A673 (cell line): ENCODE measurements at regions not wholly inside any gene's neighbourhood (a gene's known extent, or its start where the extent isn't known, plus 50 kb on each side); places are given as distances from the start of the nearest gene placed in this dataset.

Experiments used
- BruUV-seq: library from RNA; stranded (reverse); fragments of 400-500 nt; replicated peaks from 2 replicates; lab custom pipeline; 2021; lab: Mats Ljungman, UMichigan
- CTCF ChIA-PET: fragments of 300-600 bp; sonication (Branson Sonifier 250); formaldehyde crosslinking; loops from one replicate; lab custom pipeline; 2022; ENCODE audit warnings: antibody characterized with exemption; lab: Charles Lee
- POLR2A ChIA-PET: fragments of 300-600 bp; sonication (Branson Sonifier 250); formaldehyde crosslinking; loops from one replicate; lab custom pipeline; 2022; ENCODE audit warnings: antibody characterized with exemption; ENCODE audit not compliant: low non-redundant PET; lab: Charles Lee
- DNase-seq: peaks from one replicate; pipeline ENCODE4 v3.0.0-alpha.2; 2015; ENCODE audit warnings: low spot score
- H3K27ac ChIP-seq: fragments of 200-600 bp; sonication (generic); 2 replicates; pipeline ENCODE4 v1.5.1; 2016; ENCODE audit warnings: mixed run types, low read depth, mild to moderate bottlenecking, mixed read lengths, antibody characterized with exemption, low read length; ENCODE audit not compliant: poor library complexity, severe bottlenecking
- H3K27me3 ChIP-seq: fragments of 200-600 bp; sonication (generic); replicated peaks from 2 replicates; pipeline ENCODE4 v1.6.1; 2017; ENCODE audit warnings: mixed run types, low read depth, mild to moderate bottlenecking, mixed read lengths, antibody characterized with exemption, low read length; ENCODE audit not compliant: insufficient read depth, poor library complexity
- H3K36me3 ChIP-seq: fragments of 200-600 bp; sonication (generic); 2 replicates; pipeline ENCODE4 v1.6.1; 2016; ENCODE audit warnings: mixed run types, mild to moderate bottlenecking, mixed read lengths, antibody characterized with exemption, low read length; ENCODE audit not compliant: insufficient read depth, poor library complexity, severe bottlenecking
- H3K4me1 ChIP-seq: fragments of 200-600 bp; sonication (generic); 2 replicates; pipeline ENCODE4 v1.6.1; 2017; ENCODE audit warnings: mixed run types, mild to moderate bottlenecking, mixed read lengths, antibody characterized with exemption, low read length; ENCODE audit not compliant: insufficient read depth, poor library complexity, severe bottlenecking
- H3K4me3 ChIP-seq: fragments of 200-600 bp; sonication (generic); 2 replicates; pipeline ENCODE4 v1.5.1; 2016; ENCODE audit warnings: low read depth, mixed run types, mild to moderate bottlenecking, mixed read lengths, low read length; ENCODE audit not compliant: poor library complexity, severe bottlenecking
- H3K9me3 ChIP-seq: fragments of 200-600 bp; sonication (generic); 2 replicates; pipeline ENCODE4 v1.6.1; 2016; ENCODE audit warnings: mixed run types, low read depth, mild to moderate bottlenecking, mixed read lengths, antibody characterized with exemption, low read length; ENCODE audit not compliant: poor library complexity, severe bottlenecking
- CTCF ChIP-seq: fragments of 300-800, 200-600 bp; sonication (generic); conservative IDR thresholded peaks from 2 replicates; pipeline ENCODE4 v1.5.1; 2017; ENCODE audit warnings: low read depth, mild to moderate bottlenecking, antibody characterized with exemption, low read length, moderate library complexity, mixed read lengths
- EZH2 ChIP-seq: fragments of 200-600 bp; sonication (generic); IDR thresholded peaks from 2 replicates; pipeline ENCODE4 v1.6.1; 2017; ENCODE audit warnings: borderline replicate concordance, low read depth, mild to moderate bottlenecking, mixed read lengths, antibody characterized with exemption, low read length; ENCODE audit not compliant: poor library complexity, severe bottlenecking
- intact Hi-C: fragments of 100-400 bp; cut with micrococcal nuclease; formaldehyde crosslinking; loops from one replicate; pipeline ENCODE4 v1.10.0; 2022; ENCODE audit not compliant: unreplicated experiment

GRCh38 chr1:22292011-22292788, 149.3 kb upstream of the WNT4 start:
- CTCF ChIA-PET, result no interaction called here
- Histone ChIP-seq H3K4me1 (no peaks in the 10 kb centered on the region), H3K4me3 (no peak overlapping the region), H3K9me3 (no peaks in the 10 kb centered on the region), H3K27me3 (no peaks in the 10 kb centered on the region), H3K36me3 (no peaks in the 10 kb centered on the region), H3K27ac (no peak overlapping the region)
- no TSS peak for BruUV-seq
- no peak for DNase-seq
- POLR2A ChIA-PET, result no interaction called here
- TF ChIP-seq EZH2 (no peak), CTCF (no peak)
- intact Hi-C loops, result no loop called here

- TF ChIP-seq CTCF, result no peak
- no peak for TF ChIP-seq EZH2
- ChIA-PET POLR2A (no interaction called here), CTCF (no interaction called here)
- intact Hi-C loops, result no loop called here
- Histone ChIP-seq H3K27me3 (peaks cover 10% of the 10 kb centered on the region), H3K4me1 (no peaks in the 10 kb centered on the region), H3K27ac (no peak overlapping the region), H3K9me3 (no peaks in the 10 kb centered on the region), H3K36me3 (no peaks in the 10 kb centered on the region), H3K4me3 (no peak overlapping the region)
- DNase-seq, result no peak
- BruUV-seq, result no TSS peak
Measured at GRCh38 chr1:22295396-22295795, 152.5 kb upstream of the WNT4 start.

- intact Hi-C loops, result no loop called here
- no peaks in the 10 kb centered on the region for H3K4me1 ChIP-seq
- no TSS peak for BruUV-seq
- no peaks in the 10 kb centered on the region for H3K36me3 ChIP-seq
- peaks cover 10% of the 10 kb centered on the region for H3K27me3 ChIP-seq
- H3K27ac ChIP-seq, result no peak overlapping the region
- no peaks in the 10 kb centered on the region for H3K9me3 ChIP-seq
- no peak for DNase-seq
- CTCF ChIA-PET, result no interaction called here
- TF ChIP-seq CTCF (no peak), EZH2 (no peak)
- POLR2A ChIA-PET, result no interaction called here
- no peak overlapping the region for H3K4me3 ChIP-seq
Measured at GRCh38 chr1:22295856-22296255, 153.0 kb upstream of the WNT4 start.
